Brain microvascular endothelial cell (primary cell): ENCODE measurements at regions not wholly inside any gene's neighbourhood (a gene's known extent, or its start where the extent isn't known, plus 50 kb on each side); places are given as distances from the start of the nearest gene placed in this dataset.

Experiments used
- DNase-seq: peaks from one replicate; pipeline ENCODE4 v3.0.0-alpha.2; 2020
- H3K27ac ChIP-seq: fragments of 250-450 bp; sonication (Bioruptor Pico); 2 replicates; pipeline ENCODE4 v1.5.1; 2020; ENCODE audit warnings: mild to moderate bottlenecking, moderate library complexity
- H3K27me3 ChIP-seq: fragments of 250-450 bp; sonication (Bioruptor Pico); replicated peaks from 2 replicates; pipeline ENCODE4 v1.5.1; 2020; ENCODE audit warnings: mild to moderate bottlenecking
- H3K36me3 ChIP-seq: fragments of 250-450 bp; sonication (Bioruptor Pico); replicated peaks from 2 replicates; pipeline ENCODE4 v1.5.1; 2020; ENCODE audit warnings: mild to moderate bottlenecking
- H3K4me3 ChIP-seq: 2 replicates; pipeline ENCODE4 v1.5.1; 2011; ENCODE audit warnings: low read depth, mild to moderate bottlenecking, control low read depth, low read length, moderate library complexity
- in situ Hi-C: cut with HindIII; loops from 2 replicates; pipeline ENCODE4 v1.10.0; 2017; ENCODE audit warnings: low sequenced_read_pairs, low pct_ligation_motif_present
- TF ChIP-seq, protein P1 (sequence below): IDR thresholded peaks from 2 replicates; pipeline ENCODE4 v1.5.1; 2011; ENCODE audit warnings: low read depth, mild to moderate bottlenecking, moderate library complexity, low read length, control low read depth, inconsistent platforms; ENCODE audit errors: missing control alignments

DNA sequence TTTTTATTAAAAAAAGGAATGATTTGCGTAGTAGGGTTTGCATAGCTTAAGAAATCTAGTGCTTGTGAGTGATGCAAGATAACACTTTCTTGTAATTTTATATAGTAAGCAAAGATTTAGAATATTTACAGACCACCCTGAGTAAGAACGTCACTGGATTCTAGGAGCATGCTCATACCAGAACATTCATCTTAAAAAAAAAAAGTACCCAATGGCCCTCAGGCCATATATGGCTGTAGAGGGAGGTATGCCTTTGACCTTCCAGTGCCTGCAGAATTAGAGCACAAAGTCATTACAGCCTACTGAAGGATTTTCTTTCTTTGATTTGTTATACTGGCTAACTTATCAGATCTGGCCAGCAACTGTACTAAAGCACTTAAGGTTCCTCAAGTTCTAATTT is 236.3 kb upstream of the GYPA start:
- no peaks in the 10 kb centered on the region for H3K36me3 ChIP-seq
- H3K4me3 ChIP-seq = no peak overlapping the region
- DNase-seq = no peak
- in situ Hi-C loops = no loop called here
- TF ChIP-seq, protein P1, sequence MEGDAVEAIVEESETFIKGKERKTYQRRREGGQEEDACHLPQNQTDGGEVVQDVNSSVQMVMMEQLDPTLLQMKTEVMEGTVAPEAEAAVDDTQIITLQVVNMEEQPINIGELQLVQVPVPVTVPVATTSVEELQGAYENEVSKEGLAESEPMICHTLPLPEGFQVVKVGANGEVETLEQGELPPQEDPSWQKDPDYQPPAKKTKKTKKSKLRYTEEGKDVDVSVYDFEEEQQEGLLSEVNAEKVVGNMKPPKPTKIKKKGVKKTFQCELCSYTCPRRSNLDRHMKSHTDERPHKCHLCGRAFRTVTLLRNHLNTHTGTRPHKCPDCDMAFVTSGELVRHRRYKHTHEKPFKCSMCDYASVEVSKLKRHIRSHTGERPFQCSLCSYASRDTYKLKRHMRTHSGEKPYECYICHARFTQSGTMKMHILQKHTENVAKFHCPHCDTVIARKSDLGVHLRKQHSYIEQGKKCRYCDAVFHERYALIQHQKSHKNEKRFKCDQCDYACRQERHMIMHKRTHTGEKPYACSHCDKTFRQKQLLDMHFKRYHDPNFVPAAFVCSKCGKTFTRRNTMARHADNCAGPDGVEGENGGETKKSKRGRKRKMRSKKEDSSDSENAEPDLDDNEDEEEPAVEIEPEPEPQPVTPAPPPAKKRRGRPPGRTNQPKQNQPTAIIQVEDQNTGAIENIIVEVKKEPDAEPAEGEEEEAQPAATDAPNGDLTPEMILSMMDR = no peak
- H3K27ac ChIP-seq = no peak overlapping the region
- H3K27me3 ChIP-seq = no peaks in the 10 kb centered on the region

DNA sequence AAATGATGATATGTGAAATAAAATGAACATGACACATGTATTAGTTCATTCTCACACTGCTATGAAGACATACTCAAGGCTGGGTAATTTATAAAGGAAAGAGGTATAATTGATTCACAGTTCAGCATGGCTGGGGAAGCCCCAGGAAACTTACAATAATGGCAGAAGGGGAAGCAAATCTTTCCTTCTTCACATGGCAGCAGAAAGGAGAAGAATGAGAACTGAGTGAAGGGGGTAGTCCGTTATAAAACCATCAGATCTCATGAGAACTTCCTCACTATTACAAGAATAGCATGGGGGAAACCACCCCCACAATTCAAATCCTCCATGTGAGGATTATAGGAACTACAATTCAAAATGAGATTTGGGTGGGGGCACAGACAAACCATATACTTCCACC is 243.9 kb upstream of the GYPA start:
- DNase-seq = no peak
- TF ChIP-seq, protein P1 = no peak
- Histone ChIP-seq H3K27ac (no peak overlapping the region), H3K4me3 (no peak overlapping the region), H3K36me3 (no peaks in the 10 kb centered on the region), H3K27me3 (no peaks in the 10 kb centered on the region)
- in situ Hi-C loops = no loop called here

DNA sequence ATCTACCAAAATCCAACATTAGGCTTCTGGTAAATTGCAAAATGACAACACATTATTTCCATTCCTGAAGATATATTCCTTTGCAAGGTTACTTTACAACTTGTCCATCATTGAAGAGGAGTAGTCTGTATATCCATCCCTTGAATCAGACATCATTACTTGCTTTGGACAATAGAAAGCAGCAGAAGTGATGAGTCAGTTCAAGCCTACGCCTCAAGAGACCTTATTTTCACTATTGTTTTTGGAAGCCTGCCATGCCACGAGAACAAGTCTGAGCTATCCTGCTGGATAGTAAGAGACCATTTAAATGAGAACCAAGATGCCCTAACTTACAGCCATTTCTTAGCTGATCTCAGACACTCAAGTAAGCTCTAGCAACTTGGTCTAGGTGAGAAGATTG is 246.0 kb upstream of the HHIP start:
- peak; percentile 98 for DNase-seq
- Histone ChIP-seq H3K36me3 (no peaks in the 10 kb centered on the region), H3K27me3 (no peaks in the 10 kb centered on the region), H3K27ac (no peak overlapping the region), H3K4me3 (no peak overlapping the region)
- TF ChIP-seq, protein P1 = no peak
- in situ Hi-C loops = no loop called here

DNA sequence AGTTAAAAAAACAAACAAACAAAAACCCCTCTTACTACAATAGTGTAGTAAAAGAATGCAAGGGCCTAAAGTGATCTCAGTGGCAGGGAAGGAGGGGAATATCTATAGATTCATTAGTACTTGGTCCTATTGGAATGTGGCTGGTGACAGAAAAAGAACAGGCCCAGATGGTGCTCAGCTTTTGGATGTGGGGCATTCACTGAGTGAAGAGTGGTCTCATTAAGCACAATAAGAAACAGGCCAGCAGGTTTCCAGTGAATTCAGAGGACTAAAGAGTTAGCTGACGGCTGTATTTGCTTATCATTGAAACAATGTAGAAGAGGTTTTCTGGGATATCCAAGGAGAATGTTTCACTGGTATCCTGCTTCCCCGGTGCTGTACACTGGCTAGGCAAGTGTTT is 243.8 kb upstream of the HHIP start:
- Histone ChIP-seq H3K27ac (no peak overlapping the region), H3K27me3 (no peaks in the 10 kb centered on the region), H3K36me3 (no peaks in the 10 kb centered on the region), H3K4me3 (no peak overlapping the region)
- no peak for DNase-seq
- TF ChIP-seq, protein P1 = no peak
- in situ Hi-C loops = no loop called here

DNA sequence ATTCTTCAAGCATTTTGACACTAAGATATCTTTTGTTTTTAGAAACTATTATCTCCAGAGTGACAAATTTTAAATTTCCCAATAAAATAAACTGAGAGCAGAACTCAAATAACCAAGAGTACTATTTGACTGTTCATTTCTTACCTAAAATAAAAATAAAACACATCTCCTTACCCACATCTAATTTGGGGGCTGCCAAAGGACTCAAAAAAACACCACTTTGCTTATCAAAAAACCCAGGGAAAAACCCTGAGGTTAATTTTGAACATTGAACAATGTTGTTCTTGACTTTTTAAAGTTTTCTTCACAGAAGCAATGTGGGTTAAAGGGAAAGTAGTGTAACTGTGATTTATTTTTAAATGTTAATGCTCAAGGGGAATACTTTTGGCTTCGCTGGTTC is 243.0 kb upstream of the HHIP start:
- TF ChIP-seq, protein P1 = no peak
- H3K4me3 ChIP-seq = no peak overlapping the region
- no peak overlapping the region for H3K27ac ChIP-seq
- in situ Hi-C loops = no loop called here
- no peaks in the 10 kb centered on the region for H3K27me3 ChIP-seq
- H3K36me3 ChIP-seq = no peaks in the 10 kb centered on the region
- DNase-seq = no peak

DNA sequence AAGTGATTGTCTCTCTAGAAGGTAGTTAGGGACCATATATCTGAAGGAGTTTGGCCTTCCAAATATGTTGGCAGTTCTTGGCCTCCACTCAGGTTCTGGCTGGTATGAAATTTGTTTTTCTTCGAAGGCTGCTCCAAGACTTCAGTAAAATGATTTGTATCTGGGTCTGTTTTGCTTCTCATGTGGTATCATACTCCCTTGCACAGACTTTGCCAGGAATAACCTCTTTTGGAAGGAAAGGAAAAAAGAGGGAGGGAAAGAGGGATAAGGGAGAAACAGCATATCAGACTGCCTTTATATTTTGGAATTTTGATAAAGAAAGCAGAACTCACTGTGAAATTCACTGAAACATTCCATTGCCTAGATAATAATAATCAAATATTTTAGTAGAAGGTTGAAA is 242.1 kb upstream of the HHIP start:
- in situ Hi-C loops = no loop called here
- DNase-seq = no peak
- Histone ChIP-seq H3K36me3 (no peaks in the 10 kb centered on the region), H3K27me3 (no peaks in the 10 kb centered on the region), H3K4me3 (no peak overlapping the region), H3K27ac (no peak overlapping the region)
- TF ChIP-seq, protein P1 = no peak
